AG08396 (cell line): ENCODE measurements at regions not wholly inside any gene's neighbourhood (a gene's known extent, or its start where the extent isn't known, plus 50 kb on each side); places are given as distances from the start of the nearest gene placed in this dataset.
A peak's percentile ranks its signal among the peaks of the same experiment; 100 is the strongest.
"Not testable (repeated sequence)": the region's sequence is repeated elsewhere in the genome, so short reads cannot be mapped to it uniquely, and the experiment has no call there.

ENCODE experiments used
- DNase-seq: peaks from one replicate; pipeline ENCODE4 v3.0.0; 2012; ENCODE audit warnings: low spot score, mixed read lengths

DNA sequence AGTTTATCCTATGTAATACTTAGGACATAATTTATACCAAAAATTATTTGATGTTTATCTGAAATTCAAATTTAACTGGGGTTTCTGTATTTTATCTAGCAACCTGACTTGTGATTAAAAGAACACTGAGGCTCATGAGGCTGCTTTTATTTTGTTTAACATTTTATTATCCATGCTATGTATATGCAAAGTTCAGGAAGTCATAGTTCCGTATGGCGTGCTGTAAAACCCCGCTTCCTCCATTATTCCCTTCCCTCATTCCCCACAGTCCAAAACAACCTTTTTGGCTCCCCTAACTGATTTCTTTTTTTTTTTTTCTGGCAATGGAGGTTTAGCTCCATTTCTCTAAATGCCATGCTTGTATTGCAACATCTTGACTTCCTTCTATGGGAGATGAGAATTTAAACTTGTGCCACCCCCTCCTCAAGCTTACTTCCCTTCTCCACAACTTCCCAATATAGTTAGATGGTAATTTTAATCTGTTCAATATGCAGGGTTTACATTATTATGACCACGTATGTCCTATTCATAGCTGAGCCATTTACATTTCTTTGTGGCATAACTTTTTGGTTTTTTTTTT lies 138.0 kb upstream of the DNAH14 start:
- no peak for DNase-seq

- DNase-seq = no peak
Observed at GRCh38 chr1:224795591-224795990, 133.9 kb upstream of the DNAH14 start.

GRCh38 chr1:224799083-224799482 lies 130.4 kb upstream of the DNAH14 start:
- no peak for DNase-seq

DNA sequence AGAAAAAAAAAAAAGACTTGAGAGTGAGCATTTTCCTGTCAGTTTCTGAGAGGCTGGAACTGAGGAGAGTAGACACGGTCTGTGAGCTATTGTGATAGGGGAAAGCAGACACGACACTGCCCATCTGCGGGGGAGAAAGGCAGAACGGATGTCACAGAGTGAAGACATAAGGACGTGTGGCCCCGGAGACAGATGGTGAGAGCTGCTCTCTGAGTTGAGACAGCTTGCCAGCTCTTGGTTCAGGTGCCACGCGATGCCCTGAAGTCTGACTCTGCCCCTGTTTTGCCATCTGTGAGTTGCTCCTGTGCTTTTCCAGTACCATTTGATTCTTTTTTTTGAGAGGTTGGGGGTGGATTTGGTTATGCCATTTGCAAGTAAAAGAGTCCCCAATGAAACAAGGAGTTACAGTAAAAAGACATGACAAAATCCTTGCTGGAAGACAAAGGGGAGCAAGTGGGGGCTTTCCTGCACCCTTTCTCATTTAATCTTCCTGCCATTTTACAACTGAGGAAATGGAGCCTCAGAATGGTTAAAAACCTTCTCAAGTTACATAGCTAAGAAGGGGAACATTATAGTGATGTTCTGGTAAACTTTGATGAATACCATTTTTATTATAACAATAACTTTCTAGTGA lies 128.9 kb upstream of the DNAH14 start:
- DNase-seq = no peak

- DNase-seq = no peak
Observed at GRCh38 chr1:224801844-224802490, 127.5 kb upstream of the DNAH14 start.

- no peak for DNase-seq
Observed at GRCh38 chr1:224802617-224803016, 126.9 kb upstream of the DNAH14 start.

- no peak for DNase-seq
Observed at GRCh38 chr1:224804220-224804619, 125.3 kb upstream of the DNAH14 start.

DNA sequence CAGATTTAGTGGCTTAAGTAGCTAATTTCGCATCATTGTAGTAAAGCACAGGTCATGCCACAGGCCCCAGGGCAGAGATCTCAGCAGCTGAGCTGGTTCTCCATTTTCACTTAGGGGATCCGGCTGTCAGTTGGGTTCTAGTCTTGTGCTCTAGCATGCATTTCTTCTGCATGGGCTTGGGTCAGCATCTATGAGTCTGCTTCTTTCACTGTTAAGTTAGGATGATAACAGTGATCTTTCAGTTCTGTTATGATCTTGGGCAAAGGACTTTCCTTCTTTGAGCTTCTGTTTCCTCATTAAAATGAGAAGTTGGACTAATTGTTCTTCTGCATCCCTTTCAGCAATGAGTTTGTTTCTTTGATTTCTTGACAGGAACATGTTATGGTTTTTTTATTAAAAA lies 123.6 kb upstream of the DNAH14 start:
- no peak for DNase-seq

- no peak for DNase-seq
Observed at GRCh38 chr1:224809137-224809536, 120.3 kb upstream of the DNAH14 start.

- DNase-seq = no peak
Observed at GRCh38 chr1:224809613-224810012, 119.9 kb upstream of the DNAH14 start.

DNA sequence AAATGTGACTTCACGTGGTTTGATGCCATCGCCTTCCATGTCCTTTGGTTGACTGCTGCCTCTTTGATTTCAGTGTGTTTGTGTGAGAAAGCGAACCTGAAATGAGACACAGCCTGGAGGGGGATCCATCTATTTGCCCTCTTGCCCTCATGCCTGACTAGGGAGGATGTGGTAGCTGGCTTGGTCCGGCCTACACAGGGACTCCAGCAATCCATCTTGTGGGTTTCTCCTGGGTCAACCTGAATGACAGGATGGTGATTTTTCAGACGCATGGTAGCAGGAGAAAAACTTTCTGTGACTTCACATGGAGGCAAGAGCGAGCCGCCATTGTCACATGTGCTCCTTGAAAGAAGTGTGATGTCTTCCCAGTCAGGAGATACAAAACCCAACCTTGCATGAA lies 117.9 kb upstream of the DNAH14 start:
- no peak for DNase-seq

DNA sequence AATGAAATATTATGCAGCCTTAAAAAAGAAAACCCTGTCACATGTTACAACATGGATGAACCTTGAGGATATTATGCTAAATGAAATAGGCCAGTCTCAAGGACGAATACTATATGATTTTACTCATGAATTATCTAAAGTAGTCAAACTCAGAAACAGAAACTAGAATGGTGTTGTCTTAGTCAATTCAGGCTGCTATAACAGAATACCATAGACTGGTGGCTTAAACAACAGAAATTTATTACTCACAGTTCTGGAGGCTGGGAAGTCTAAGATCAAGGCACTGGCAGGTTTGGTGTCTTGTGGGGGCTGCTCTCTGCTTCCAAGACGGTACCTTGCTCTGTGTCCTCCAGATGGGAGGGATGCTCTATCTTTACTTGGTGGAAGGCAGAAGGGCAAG lies 113.8 kb upstream of the DNAH14 start:
- no peak for DNase-seq

DNA sequence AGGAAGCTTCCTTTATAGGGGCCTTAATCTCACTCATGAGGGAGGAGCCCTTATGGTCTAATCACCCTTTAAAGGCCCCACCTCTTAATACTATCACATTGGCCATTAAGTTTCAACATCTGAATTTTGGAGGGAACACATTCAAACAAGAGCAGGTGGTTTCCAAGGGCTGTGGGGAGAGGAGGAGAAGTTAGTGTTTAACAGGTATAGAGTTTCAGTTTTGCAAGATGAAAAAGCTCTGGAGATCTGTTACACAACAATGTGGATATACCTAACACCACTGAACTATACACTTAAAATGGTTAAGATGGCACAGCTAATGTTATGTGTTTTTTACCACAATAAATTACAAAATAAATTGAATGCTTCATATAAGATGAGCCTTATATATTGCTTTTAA lies 113.4 kb upstream of the DNAH14 start:
- no peak for DNase-seq

DNA sequence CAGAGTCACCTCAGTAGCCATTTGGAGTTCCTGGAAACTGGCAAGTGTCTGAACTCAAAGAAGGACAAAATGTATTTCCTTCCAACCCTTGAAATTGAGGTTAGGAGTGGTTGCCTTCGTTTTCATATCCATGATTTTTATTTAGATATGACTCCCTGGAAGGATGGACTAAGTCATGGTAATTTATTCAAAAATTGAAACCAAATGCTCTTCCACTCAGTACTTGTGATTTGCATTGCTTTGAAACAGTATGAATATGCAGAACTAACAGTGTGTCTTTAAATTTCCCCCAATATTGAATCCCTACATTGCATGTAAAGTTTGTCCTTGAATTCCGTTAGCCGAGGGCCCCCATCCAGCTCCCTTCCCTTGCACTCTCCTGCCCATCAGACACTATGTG lies 112.1 kb upstream of the DNAH14 start:
- DNase-seq = no peak

DNA sequence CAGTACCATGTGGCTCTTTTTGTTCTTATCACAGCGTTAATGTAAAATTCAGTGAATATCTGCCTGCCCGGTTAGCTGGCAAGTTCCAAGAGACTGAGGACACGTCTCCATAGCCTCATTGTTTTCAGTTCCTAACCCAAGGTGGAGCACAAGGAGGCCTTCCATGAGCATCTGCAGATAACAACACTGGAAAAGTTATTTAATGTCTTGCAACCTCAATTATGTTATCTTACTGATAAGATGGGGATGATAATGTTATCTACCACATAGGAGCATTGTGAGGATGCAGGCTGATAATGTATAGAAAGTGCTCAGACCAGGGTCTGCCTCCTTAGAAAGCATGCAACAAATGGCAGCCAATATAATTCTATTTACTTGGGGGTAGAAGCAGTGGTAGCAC lies 109.6 kb upstream of the DNAH14 start:
- DNase-seq = no peak

DNA sequence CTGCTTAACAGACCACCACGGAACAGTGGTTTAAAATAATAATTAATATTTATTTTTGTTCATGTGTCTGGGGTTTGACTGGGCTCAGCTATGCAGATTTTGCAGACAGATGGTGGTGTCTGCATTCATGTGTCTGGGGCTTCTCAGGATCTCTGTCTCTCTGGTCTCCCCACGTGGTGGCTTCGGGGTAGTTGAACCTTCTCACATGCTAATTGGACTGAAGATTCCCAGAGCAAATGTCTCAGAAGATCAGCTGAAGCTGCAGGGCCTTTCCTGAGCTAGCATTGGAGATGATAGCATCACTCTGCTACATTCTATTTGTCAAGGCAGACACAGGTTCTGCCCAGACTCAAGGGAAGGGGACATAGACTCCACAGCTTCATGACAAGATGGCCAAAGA lies 109.1 kb upstream of the DNAH14 start:
- DNase-seq = no peak

GRCh38 chr1:224821751-224822150 lies 107.7 kb upstream of the DNAH14 start:
- not testable (repeated sequence) for DNase-seq

DNA sequence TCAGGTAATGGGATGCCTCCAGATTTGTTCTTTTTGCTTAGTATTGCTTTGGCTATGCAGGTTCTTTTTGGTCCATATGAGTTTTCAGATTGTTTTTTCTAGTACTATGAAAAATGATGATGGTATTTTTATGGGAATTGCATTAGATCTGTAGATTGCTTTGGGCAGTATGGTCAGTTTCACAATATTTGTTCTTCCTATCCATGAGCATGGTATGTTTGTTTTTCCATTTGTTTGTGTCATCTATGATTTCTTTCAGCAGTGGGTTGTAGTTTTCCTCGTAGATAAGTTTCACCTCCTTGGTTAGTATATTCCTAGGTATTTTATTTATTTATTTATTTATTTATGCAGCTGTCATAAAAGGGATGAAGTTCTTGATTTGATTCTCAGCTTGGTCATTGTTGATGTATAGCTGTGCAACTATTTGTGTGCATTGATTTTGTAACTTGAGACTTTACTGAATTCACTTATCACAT lies 103.9 kb upstream of the DNAH14 start:
- no peak for DNase-seq

DNA sequence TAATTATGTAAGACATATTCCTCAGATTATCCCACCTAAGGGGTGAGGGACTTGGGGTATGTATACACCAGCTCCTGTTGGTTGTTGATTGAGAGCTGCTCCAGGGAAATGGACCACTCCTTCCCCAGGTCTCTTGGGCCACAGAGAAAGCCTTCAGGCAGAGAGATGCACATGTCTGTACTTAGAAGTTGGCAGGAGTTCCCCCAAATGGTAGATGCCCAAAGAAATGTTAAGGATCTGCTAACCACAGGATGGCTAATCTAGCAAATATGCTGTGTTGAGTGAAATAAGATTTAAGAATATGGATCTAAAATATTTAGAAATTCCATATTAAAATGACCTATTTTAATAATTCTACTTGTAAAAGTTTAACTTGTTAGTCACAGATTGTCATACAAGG lies 100.8 kb upstream of the DNAH14 start:
- DNase-seq = peak; percentile 23

- DNase-seq = no peak
Observed at GRCh38 chr1:224831501-224831900, 98.0 kb upstream of the DNAH14 start.

DNA sequence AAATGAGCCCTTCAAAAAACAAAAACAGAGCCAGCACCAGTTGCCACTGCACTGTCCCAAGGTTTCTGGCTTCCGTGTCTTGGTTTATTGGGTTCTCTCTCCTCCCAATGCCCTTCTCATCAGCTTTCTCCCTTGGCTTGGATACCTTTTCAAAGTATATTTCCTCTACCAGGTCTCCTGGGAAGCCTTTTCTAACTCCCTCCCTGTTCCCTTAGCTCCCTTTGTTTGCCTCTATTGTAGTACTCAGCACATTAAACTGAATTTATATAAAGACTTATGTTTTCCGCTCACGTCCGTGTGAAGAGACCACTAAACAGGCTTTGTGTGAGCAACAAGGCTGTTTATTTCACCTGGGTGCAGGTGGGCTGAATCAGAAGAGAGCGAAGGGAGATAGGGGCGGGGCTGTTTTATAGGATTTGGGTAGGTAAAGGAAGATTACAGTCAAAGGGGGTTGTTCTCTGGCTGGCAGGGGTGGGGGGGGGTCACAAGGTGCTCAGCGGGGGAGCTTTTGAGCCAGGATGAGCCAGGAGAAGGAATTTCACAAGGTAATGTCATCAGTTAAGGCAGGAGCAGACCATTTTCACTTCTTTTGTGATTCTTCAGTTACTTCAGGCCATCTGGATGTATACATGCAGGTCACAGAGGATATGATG lies 89.7 kb upstream of the DNAH14 start:
- not testable (repeated sequence) for DNase-seq

DNA sequence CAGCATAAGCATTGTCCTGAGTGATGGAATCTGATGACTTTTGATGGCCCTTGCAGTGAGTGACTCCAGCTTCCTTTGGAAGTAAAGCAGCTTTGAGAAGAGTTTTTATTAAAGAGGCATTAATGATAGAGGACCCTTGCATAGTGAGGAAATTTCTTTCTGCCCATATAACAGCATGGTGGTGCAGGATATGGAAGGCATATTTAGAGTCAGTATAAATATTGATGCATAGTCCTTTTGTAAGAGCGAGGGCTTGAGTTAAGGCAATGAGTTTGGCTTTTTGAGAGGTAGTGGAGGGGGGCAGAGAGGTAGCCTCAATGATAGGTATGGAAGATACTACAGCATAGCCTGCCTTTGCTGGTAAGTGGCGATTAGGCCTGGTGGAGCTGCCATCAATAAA lies 87.7 kb upstream of the DNAH14 start:
- DNase-seq = not testable (repeated sequence)
